ENCODE measurements at regions not wholly inside any gene's neighbourhood (a gene's known extent, or its start where the extent isn't known, plus 50 kb on each side); places are given as distances from the start of the nearest gene placed in this dataset.

DNA sequence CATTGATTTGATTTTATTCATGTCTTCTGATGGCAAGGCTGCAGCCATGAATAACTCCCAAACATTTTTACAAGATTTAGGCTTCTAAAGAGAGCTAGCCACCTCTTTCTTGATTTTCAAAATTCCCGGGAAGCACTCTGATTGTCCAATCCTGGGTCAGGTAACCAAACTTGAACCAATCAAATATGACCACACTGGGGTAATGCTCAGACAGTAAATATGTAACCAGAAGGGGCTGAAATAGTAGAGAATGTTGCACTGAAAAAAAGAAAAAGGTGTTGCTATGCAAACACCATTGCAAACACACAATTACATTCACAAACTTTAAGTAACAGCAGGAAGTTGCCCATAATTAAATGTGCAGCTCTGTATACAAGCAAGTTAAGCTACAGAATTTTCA lies 112.9 kb upstream of the IQCM start:
- no peak for DNase-seq (ENCODE audit: low read depth in 2 of 2)

DNA sequence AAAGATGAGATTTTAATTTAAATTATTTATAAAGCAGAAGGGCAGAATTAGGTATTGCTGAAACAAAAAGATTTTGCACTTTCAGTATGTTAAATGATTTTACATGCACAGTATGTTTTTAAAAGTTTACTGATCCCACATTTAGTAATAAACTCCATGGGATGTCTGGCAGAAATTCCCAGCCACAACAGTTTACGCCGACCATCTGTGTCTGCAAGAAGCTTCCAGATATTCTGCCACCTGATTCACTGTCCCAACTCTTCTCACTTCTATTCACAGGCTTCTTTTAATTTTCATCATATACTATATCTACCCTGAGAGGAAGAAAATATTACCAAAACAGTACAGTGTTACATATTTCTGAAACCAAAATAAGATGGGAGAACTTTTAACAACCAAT lies 115.8 kb upstream of the IQCM start:
- DNase-seq (ENCODE audit: low read depth in 2 of 2), result no peak

DNA sequence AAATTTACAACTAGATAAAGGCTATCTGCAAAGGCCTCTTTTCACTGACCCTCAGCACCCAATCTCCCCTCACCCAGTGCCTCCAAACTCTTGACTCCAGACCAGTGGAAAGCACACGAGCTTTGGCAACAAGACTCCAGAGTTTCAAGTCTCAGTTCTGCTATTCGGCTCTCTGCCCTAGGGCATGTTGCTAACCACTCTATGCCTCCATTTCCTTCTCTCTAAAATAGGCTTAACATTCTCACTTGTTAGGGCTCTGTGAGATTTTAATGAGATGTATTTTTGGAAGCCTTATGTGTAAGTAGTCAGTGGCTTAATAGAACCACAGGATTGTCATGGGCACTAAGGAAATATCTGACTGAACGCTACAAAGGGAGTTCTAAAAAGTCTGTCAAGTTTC lies 116.5 kb upstream of the IQCM start:
- no peak for DNase-seq (ENCODE audit: low read depth in 2 of 2)

DNA sequence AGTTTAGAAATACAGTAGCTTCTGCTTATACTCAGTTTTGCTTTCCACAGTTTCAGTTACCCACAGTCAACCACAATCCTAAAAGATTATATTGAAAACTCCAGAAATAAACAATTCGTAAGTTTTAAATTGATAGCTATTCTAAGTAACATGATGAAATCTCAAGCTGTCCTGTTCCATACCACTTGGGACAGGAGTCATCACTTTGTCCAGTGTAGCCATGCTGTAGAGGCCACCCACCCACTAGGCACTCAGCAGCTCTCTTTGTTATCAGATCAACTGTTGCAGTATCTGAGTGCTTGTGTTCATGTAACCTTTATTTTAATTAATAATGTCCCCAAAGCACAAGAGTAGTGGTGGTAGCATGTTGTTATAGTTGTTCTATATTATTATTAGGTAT lies 117.5 kb upstream of the IQCM start:
- DNase-seq (ENCODE audit: low read depth in 2 of 2), result no peak

DNA sequence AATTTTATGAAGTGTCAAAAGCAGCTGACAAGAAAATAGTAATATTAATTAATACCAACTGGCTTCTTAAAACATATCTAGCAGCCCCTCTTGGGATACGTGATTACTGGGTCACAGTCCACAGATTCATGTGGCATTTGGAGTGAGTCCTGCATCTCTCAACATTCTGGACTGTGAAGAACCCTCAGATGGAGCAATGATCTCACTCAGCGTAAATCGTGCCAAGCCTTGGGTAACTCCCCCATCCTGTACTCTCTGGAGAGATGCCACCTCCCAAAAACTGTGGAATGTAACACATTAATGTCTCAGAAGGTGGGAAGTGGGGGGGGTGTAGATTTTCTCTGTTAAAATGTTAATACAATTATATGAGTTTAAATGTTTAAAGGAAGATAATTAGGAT lies 118.2 kb upstream of the IQCM start:
- no peak for DNase-seq (ENCODE audit: low read depth in 2 of 2)

DNA sequence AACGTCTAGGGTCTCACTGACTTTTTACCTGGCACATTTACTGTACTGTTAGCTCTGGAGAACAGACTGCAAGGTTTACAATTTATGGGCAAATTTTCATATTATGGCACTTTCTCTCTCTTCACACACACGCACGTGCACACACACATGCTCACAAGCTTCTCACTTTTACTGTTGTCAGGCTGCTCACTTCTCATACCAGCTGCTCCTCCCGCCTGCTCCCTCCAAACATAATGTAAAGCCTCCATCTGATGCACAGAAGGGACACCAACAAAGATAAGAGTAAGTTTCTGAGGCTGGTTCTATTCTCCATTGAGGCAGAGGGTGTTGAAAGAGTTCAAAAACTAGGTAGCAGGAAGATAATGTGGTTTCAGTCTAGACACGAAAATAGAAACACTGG lies 128.9 kb upstream of the DCLK2 start:
- DNase-seq (ENCODE audit: low read depth in 2 of 2), result no peak

DNA sequence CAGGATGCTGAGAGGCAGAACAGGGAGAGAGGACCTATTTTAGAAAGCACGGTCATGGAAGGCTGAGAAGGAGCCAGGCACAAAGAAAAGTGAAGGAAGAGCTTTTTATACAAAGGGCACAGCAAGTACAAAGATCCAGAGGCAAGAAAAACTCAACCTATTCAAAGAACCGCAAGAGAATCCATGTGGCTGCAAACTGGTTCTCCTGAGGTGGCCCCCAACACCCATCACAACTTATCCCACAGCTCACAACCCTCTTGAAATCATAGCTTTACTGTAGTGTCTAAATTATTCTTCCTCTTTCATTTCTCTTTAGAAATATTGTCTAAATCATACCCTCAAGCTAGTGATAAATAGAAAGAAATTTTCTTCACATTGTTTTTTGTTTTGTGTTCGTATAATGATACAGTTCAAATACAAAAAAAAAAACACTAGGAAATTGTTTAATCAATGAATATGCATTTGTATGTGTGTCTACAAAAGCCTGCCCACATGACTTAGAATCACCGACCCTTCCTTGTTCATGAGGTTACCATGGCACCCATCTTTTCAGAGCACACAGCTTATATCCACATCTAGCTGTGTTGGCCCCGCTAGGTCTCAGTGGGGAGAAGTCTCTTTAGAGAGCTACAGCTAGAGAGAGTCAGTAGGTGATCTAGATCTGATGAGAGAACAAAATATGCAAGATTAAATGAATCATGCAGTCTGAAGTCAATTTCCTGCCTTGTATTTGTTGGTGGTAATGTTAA lies 126.9 kb upstream of the DCLK2 start:
- no peak for DNase-seq (ENCODE audit: low read depth in 2 of 2)

DNA sequence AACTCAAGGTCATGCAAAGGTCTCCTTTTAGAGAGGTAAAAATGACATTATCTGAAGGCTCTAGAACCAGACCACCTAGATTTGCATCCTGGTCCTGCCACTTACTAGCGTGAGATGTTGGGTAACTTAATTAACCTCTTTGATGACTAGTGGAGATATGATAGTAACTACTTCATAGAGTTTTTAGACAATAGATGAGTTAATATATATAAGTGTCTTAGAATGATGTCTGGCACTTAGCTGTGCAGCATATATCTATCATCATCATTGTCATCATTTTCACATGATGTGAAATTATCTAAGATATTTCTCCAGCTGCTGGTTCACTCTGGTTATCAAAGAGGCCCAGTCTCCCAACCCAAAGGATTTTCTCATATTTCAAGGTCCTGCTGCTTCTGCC lies 126.1 kb upstream of the DCLK2 start:
- DNase-seq (ENCODE audit: low read depth in 2 of 2), result no peak

DNA sequence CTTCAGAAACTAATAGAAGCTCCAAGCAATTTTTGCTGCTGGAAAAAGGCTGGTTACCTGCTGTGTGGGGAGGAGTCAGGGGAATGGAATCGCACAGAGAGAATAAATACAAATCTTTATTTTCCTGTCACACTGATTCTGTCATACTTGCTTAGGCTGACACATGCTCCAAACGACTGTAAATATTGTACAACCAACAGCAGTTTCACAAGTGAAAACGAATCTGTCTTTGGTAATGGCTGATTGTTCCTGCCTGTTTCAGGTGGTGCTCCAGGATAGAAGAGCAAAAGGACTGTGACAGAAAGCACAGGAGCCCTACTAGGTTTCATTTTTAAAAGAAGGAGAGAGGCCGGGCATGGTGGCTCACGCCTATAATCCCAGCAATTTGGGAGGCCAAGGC lies 125.5 kb upstream of the DCLK2 start:
- DNase-seq (ENCODE audit: low read depth in 2 of 2), result no peak

DNA sequence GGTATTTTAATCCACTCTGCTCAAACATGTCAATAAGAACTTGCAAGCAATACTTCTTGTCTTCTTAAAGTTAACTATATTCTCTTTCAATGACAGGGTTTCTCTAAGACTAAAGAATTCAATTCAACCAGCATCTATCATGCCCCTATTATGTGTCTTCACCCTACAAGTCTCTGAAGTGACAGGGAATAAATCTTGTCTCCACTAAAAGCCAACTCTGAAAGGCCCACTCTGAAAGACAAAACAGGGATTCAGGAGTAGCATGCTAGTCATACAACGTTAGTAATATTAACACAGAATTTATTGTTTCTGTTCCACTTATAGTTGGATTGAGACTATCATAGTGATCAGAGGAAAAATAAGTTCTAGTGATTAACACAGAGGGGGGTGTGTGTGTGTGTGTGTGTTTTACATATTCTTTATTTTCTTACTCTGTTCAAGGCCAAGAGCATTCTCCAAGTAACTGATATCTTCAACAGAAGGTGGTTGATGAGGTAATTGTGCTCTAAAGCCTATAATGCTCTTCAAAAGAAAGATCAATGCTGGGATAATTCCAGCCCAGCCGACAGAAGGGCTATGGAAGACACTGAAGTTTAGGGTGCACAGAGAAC lies 122.4 kb upstream of the DCLK2 start:
- DNase-seq (ENCODE audit: low read depth in 2 of 2), result no peak

DNA sequence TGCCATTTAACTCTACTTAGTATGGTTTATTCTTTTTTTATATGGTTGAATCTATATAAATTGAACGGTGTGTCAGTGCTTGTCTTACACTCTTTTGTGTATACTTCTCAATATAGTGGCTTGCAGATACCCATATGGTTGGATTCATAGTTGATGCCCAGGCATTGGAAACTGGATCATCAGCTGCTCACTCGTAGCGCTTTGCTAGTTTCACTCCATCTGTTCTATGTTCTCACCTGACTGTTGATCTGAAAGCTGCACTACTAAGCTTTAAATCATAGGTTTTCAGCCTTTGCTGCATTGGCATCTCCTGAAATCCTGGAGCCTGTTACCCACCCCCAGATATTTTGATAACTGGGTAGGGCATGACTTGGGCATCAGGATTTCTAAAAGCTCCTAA lies 121.6 kb upstream of the DCLK2 start:
- no peak for DNase-seq (ENCODE audit: low read depth in 2 of 2)

DNA sequence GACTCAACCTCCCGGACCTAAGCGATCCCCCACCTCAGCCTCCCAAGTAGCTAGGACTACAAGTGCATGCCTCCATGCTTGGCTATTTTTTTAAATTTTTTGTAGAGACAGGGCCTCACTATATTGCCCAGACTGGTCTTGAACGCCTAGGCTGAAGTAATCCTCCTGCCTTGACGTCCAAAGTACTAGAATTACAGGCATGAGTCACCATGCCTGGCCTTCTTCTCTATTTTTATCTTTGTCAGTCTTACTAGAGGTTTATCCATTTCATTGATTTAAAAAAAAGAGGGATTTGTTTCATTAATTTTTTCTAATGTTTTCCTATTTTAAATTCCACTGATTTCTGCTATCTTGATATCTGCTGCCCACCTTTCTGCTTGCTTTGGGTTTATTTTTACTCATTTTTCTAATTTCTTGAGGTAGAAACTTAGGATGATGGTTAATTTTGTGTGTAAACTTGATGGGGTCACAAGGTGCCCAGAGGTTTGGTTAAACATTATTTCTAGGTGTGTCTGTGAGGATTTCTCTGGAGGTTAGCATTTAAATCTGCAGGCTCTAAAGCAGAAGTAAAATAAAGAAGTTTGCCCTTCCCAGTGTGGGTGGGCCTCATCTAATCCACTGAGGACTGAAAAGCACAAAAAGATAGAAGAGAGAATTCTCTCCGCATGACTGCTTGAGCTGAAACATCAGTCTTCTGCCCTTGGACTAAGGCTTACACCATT lies 116.2 kb upstream of the DCLK2 start:
- no peak for DNase-seq (ENCODE audit: low read depth in 2 of 2)

DNA sequence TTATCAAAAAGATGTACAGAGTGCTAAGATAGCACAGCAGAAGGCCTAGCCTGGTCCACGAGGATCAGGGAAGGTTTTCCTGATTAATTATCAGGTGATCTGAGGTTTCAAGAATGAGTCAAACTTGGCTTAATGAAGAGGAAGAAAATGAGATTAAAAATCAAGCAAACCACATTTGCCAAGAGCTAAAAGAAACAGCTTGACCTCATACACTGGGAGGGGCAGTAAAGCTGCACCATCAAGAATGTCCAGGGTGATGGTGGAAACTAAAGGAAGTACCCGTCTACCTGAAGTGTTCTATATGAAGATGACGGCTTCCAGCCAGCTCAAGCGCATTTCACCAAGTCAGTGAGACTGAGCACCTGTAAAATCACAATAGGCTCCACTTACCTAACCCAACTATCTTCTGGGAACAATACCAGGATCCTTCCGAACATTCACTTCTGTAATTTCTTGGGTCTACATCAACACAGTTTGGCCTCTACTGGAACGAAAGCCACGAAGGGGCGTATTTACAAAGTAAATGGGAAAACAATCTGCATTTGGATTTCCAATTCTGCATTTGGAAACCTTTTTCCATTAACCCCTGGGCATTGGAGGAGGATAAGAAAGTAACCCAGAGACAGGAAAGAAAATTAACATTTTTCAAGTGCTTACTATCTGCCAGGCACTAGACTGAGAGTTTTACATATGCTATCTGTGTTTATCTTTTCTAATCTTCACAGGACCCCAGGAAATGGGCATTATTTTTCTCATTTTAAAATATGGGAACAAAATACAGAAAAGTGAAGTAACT lies 114.0 kb upstream of the DCLK2 start:
- DNase-seq (ENCODE audit: low read depth in 2 of 2), result no peak

DNA sequence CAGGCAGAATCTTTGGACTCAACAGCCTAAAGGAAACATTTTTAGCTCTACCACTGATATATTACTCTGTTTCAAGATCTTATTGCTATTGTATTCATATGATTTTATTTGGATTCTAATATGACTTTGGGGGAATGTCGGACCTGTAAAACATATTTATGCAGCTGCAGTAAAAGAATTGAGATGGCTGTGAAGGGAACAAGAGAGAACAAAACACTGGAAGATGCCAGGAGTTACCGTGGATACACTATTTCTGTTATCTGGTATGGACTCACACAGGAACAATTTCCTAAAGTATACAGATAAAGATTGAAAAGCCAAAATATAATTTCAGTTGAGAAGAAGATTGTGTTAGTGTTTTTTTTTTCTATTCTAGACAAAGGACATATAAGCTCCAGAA lies 113.0 kb upstream of the DCLK2 start:
- DNase-seq (ENCODE audit: low read depth in 2 of 2), result no peak

DNA sequence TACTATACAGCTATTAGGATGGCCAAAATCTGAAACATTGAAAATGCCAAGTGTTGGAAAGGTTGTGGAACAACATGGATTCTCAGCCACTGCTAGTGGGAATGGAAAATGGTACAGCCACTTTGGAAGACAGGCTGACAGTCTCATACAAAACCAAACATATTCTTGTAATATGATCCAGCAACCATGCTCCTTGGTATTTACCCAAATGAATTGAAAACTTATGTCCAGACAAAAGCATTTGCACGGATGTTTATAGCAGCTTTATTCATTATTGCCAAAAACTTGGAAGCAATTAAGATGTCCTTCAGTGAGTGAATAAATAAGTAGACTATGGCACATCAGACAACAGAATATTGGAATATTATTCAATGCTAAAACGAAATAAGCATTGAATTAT lies 105.8 kb upstream of the DCLK2 start:
- DNase-seq (ENCODE audit: low read depth in 2 of 2), result no peak

DNA sequence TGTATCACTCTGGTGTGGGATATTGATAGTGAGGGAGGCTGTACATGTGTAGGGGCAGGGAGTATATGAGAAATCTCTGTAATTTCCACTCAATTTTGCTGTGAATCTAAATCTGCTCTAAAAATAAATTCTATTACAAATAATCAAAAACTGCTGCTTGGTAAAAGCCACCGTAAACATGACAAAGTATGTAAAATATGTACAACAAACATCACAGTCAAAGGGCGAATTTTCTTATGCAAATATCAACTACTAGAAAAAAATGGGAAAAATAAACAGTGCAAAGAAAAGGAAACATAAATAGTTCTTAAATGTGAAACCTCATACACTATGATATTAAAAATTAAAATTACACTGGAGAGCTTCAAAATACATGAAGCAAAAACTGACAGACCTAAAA lies 105.1 kb upstream of the DCLK2 start:
- DNase-seq (ENCODE audit: low read depth in 2 of 2), result no peak

DNA sequence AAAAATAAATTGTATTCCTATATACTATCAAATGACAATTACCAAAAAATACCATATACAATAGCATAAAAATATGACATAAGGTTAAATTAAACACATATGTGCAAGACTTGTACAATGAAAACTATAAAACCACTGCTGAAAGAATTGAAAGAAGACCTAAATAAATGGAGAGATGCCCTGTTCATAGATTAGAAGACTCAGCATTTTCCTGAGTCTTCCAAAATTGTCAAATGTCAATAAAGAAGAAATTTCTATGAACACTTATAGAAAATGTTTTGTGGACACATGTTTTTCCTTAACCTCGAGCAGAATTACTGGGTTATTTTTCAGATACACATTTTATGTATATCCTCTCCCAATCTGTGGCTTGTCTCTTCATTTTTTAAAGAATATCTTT lies 103.1 kb upstream of the DCLK2 start:
- no peak for DNase-seq (ENCODE audit: low read depth in 2 of 2)

DNA sequence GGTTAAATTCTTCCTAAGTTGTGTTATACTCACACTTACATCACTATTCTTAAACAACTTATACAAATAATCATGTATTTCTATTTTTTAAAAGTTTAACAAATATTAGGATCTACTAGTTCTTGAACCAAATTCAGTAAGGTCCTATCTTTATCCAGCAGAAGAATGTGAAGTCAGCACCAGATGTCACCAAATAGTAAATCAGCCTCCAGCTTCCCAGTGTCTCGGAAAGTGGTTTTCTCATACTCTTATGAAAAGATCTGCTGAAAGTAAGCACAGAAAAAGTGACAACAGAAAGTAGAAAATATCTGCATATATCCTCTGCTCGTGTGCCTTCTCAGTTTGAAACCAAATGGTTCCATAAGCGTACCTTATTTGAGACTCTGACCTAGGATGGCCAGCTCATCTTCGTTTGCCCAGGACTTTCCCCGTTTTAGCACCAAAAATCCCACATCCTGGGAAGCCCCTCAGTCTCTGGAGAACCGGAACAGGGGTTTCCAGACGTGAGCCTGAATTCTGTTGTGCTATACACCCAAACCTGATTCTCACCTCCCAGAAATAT lies 98.0 kb upstream of the DCLK2 start:
- no peak for DNase-seq (ENCODE audit: low read depth in 2 of 2)

DNA sequence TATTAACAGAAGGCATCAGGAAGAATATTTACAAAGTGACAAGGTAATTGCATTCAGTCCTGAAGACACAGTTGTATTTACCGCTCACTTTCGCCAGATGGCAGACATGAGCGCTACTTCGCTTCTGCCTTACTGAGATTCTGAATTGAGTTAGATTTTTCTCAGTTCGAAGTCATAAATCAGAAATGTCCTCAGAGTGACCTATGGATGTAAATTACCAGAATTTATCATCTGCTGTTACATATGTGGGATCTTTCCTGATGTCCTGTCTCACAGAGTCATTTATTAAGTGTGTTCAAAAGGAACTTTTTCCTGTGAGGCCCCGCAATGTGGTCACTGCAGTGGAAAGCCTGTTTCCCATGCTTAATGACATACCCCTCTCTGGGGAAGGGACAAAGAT lies 97.3 kb upstream of the DCLK2 start:
- peak in 1 of 2 donors; percentile 7 for DNase-seq (ENCODE audit: low read depth in 2 of 2)

DNA sequence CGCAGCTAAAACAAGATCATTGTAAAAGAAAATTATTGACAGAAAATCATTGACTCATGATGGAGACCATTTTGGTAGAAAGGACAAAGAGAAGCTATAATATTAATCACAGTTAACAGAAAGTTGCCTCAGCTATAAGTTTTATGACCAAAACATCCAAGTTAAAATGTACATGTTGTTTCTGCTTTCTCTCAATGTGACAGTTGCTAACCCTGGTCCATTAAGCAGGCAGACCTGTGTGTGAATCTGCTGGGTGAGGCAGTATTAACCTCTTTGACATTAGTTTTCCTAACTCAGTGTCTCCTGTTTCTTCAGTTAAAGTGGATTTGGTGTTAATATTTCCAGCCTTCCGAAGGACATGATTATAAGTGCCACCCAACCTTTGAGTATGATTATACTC lies 94.8 kb upstream of the DCLK2 start:
- DNase-seq (ENCODE audit: low read depth in 2 of 2), result no peak

DNA sequence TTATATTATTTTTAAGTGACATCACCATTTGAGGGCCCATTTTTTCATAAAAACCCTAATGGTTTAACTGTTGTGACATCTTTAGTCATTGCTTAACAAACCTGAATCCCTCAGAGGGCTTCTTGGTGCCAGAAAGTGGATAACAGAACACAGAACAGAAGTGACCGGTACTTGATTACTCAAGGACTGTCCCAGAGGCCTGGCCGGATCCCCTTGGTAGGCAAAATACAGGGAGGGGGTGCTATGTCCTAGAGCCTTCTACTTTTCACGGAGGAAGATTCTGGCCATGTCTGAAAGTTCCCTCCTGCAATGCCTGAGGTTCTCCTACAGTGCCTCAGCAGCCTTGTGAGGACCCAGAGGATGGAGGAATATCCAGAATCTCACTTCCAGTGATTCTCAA lies 94.3 kb upstream of the DCLK2 start:
- no peak for DNase-seq (ENCODE audit: low read depth in 2 of 2)

DNA sequence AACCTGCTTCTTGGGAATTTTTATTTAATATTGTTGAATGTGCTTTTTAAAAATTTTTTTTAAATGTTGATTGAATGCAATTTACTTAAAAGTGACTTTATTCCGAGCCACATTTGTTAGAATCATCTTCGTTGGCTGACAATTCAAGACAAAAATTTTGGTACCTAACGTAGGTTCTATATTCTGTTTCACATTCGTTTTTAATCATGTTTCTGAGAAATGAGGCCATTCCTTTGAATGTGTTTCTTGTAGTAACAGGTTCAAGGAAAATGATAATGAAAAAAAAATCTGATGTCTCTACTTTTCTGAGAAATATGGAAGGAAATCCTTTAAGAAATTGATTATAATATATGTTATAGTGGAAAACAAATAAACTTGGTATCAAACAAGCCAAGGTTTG lies 92.3 kb upstream of the DCLK2 start:
- DNase-seq (ENCODE audit: low read depth in 2 of 2), result no peak
